Upper lobe of right lung (tissue), 1 donor: ENCODE measurements at regions not wholly inside any gene's neighbourhood (a gene's known extent, or its start where the extent isn't known, plus 50 kb on each side); places are given as distances from the start of the nearest gene placed in this dataset.

ENCODE experiments used
- ATAC-seq: fragments of 200-7000 bp; cut with Tn5 transposase; one replicate; pipeline ENCODE4 v1.9.1; 2020; ENCODE audit warnings: mild to moderate bottlenecking, moderate library complexity
- DNase-seq: peaks from one replicate; pipeline ENCODE4 v3.0.0-alpha.2; 2020
- H3K27ac ChIP-seq: fragments of 200-600 bp; one replicate; pipeline ENCODE4 v1.8.0; 2022
- H3K27me3 ChIP-seq: fragments of 200-600 bp; one replicate; pipeline ENCODE4 v1.8.0; 2022; ENCODE audit warnings: mild to moderate bottlenecking
- H3K36me3 ChIP-seq: fragments of 200-600 bp; one replicate; pipeline ENCODE4 v1.8.0; 2022
- H3K4me1 ChIP-seq: fragments of 200-600 bp; one replicate; pipeline ENCODE4 v1.8.0; 2022
- H3K4me3 ChIP-seq: fragments of 200-600 bp; one replicate; pipeline ENCODE4 v1.8.0; 2022; ENCODE audit warnings: mild to moderate bottlenecking
- H3K9me3 ChIP-seq: fragments of 200-600 bp; one replicate; pipeline ENCODE4 v1.8.0; 2022
- CTCF ChIP-seq: fragments of 200-600 bp; IDR thresholded peaks from one replicate; pipeline ENCODE4 v1.8.0; 2022; ENCODE audit warnings: antibody characterized with exemption
- intact Hi-C: fragments of 100-400 bp; cut with DNase I; formaldehyde crosslinking; loops from one replicate; pipeline ENCODE4 v1.11.0; 2022
- donor health status: DM: no; HTN: yes; CAD: no; lungs with severe emphysema.

- no peaks in the 10 kb centered on the region for H3K9me3 ChIP-seq
- peak; percentile 14 for ATAC-seq
- intact Hi-C loops = no loop called here
Observed at GRCh38 chr5:115469904-115470516, 74.6 kb downstream of the FEM1C start.

GRCh38 chr5:115467628-115468027 lies 76.9 kb downstream of the FEM1C start:
- Histone ChIP-seq H3K36me3 (no peaks in the 10 kb centered on the region), H3K27me3 (no peaks in the 10 kb centered on the region), H3K4me3 (no peak overlapping the region), H3K4me1 (peaks cover 4% of the 10 kb centered on the region), H3K27ac (no peak overlapping the region), H3K9me3 (no peaks in the 10 kb centered on the region)
- DNase-seq (no peak), ATAC-seq (no peak)
- no peak for TF ChIP-seq CTCF
- intact Hi-C loops = no loop called here

More at GRCh38 chr5:115469904-115470516, 74.6 kb downstream of the FEM1C start:
- Histone ChIP-seq H3K4me3 (no peak overlapping the region), H3K36me3 (no peaks in the 10 kb centered on the region), H3K27ac (no peak overlapping the region), H3K27me3 (no peaks in the 10 kb centered on the region), H3K4me1 (peaks cover 9% of the 10 kb centered on the region)
- DNase-seq = no peak
- no peak for TF ChIP-seq CTCF

GRCh38 chr5:115465431-115465830 lies 79.1 kb downstream of the FEM1C start:
- Histone ChIP-seq H3K4me3 (no peak overlapping the region), H3K4me1 (no peaks in the 10 kb centered on the region), H3K27me3 (no peaks in the 10 kb centered on the region), H3K9me3 (no peaks in the 10 kb centered on the region), H3K36me3 (no peaks in the 10 kb centered on the region), H3K27ac (no peak overlapping the region)
- ATAC-seq = no peak
- no peak for TF ChIP-seq CTCF
- intact Hi-C loops = no loop called here
- DNase-seq = no peak

- no peak overlapping the region for H3K27ac ChIP-seq
- no peaks in the 10 kb centered on the region for H3K27me3 ChIP-seq
- no peaks in the 10 kb centered on the region for H3K9me3 ChIP-seq
- ATAC-seq (no peak), DNase-seq (no peak)
- TF ChIP-seq CTCF = no peak
- H3K4me3 ChIP-seq = no peak overlapping the region
- no peaks in the 10 kb centered on the region for H3K4me1 ChIP-seq
- H3K36me3 ChIP-seq = no peaks in the 10 kb centered on the region
- intact Hi-C loops = no loop called here
Observed at GRCh38 chr5:115463983-115464382, 80.6 kb downstream of the FEM1C start.

GRCh38 chr5:115461506-115462290 lies 82.9 kb downstream of the FEM1C start:
- TF ChIP-seq CTCF = no peak
- Histone ChIP-seq H3K4me1 (peaks cover 6% of the 10 kb centered on the region), H3K4me3 (no peak overlapping the region), H3K36me3 (no peaks in the 10 kb centered on the region), H3K27me3 (no peaks in the 10 kb centered on the region), H3K9me3 (no peaks in the 10 kb centered on the region), H3K27ac (peak overlapping the region; percentile 20)
- no peak for ATAC-seq
- intact Hi-C loops = no loop called here
- no peak for DNase-seq
